ENCODE measurements at regions not wholly inside any gene's neighbourhood (a gene's known extent, or its start where the extent isn't known, plus 50 kb on each side); places are given as distances from the start of the nearest gene placed in this dataset.

DNA sequence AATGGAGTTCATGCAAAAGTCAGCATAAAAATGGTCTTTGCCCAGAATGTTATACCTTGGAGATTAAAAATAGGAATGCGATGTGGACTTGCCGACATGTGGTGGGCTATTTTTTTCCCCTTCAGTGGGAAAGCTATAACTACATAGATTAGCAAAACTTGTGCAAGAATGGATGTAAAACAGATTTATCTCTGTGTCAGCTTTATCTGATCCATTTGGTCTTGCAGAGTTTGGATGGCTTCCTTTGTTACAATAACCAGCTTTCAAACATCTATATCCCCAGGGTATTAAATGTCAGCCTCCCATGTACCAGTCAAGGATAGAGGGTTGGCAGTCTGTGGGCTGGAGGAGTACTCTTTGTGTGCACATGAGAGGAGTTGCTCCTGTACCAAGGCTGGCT is 284.9 kb downstream of the TMEM38B start:
- TF ChIP-seq CTCF (IDR thresholded peaks at IDR 0.05): no peak
- H3K9me3 ChIP-seq: no peaks in the 10 kb centered on the region
- H3K27ac ChIP-seq: no peak overlapping the region
- no peaks in the 10 kb centered on the region for H3K4me1 ChIP-seq
- H3K27me3 ChIP-seq: no peaks in the 10 kb centered on the region
- H3K4me3 ChIP-seq: no peak overlapping the region
- no peaks in the 10 kb centered on the region for H3K36me3 ChIP-seq
- no peak for DNase-seq (ENCODE audit: low spot score)

- no peak for TF ChIP-seq CTCF (IDR thresholded peaks at IDR 0.05)
- Histone ChIP-seq H3K27me3 (no peaks in the 10 kb centered on the region), H3K36me3 (no peaks in the 10 kb centered on the region)
These were observed 290.4 kb downstream of the TMEM38B start for GRCh38 chr9:105984714-105985113.

DNA sequence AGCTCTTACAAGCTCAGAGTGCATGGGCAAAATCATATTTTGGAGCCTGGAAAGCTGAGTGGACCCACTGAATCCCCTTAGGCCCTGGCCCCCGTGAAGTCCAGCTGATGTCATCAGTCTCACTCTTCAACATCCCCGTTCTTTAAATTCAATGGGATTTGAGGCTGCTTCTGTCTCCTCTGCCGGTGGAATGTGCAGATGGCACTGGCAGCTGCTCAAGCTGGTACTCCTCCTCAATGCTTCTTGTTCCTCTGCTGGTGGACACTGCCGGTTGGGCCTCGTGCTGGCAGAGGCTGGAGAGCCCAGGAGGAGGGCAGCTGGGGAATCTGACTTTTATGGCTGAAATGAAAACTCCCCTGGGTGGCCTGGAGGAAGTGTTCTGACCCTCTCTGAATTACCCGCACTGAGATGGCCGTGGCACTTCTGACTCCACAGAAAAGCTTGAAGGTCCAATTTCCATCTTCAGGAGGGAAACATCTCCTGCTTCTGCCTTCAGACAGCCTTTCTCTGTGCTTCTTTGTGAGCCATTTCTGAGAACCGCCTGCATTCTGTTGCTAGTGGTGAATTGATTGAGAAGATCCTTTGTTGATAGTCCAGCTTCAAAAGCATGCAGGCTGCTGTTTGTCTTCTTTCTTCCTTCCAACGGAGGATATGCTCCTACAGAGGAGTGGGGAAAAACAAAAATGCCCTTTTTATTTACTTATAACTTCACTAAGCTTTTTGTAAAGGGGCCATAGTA is 298.9 kb downstream of the TMEM38B start:
- Histone ChIP-seq H3K4me1 (no peaks in the 10 kb centered on the region), H3K27me3 (no peaks in the 10 kb centered on the region), H3K27ac (no peak overlapping the region), H3K4me3 (no peak overlapping the region), H3K9me3 (no peaks in the 10 kb centered on the region), H3K36me3 (no peaks in the 10 kb centered on the region)
- no peak for TF ChIP-seq CTCF (IDR thresholded peaks at IDR 0.05)
- no peak for DNase-seq (ENCODE audit: low spot score)

More at GRCh38 chr9:105984714-105985113, 290.4 kb downstream of the TMEM38B start:
- Histone ChIP-seq H3K27ac (no peak overlapping the region), H3K4me3 (no peak overlapping the region), H3K9me3 (no peaks in the 10 kb centered on the region), H3K4me1 (no peaks in the 10 kb centered on the region)
- no peak for DNase-seq (ENCODE audit: low spot score)

- no peak overlapping the region for H3K4me3 ChIP-seq
- no peak for DNase-seq (ENCODE audit: low spot score)
- no peaks in the 10 kb centered on the region for H3K9me3 ChIP-seq
- no peaks in the 10 kb centered on the region for H3K36me3 ChIP-seq
- no peaks in the 10 kb centered on the region for H3K4me1 ChIP-seq
- no peak overlapping the region for H3K27ac ChIP-seq
- no peak for TF ChIP-seq CTCF (IDR thresholded peaks at IDR 0.05)
- no peaks in the 10 kb centered on the region for H3K27me3 ChIP-seq
These were observed 299.8 kb downstream of the TMEM38B start for GRCh38 chr9:105993921-105994715.

DNA sequence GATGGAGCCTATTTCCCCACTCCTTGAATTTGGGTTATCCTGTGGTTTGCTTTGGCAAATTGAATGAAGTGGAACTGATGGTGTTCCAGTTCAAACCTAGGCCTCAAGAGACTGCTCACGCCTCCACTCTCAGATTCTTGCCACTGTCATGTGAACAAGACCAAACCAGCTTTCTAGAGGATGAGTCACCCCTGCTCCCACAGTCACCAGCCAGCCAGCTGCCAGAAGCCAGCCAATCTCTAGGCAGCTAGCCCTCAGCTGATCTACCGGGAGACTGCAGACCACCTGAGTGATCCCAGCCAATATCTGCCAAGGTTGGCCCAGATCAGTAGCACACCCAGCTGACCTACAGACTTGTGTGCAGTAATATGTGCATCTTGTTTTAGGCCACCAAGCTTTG is 300.6 kb downstream of the TMEM38B start:
- no peak overlapping the region for H3K4me3 ChIP-seq
- no peak for DNase-seq (ENCODE audit: low spot score)
- no peak for TF ChIP-seq CTCF (IDR thresholded peaks at IDR 0.05)
- H3K4me1 ChIP-seq: no peaks in the 10 kb centered on the region
- no peaks in the 10 kb centered on the region for H3K27me3 ChIP-seq
- H3K27ac ChIP-seq: no peak overlapping the region
- no peaks in the 10 kb centered on the region for H3K9me3 ChIP-seq
- no peaks in the 10 kb centered on the region for H3K36me3 ChIP-seq

Measured in right atrium auricular region (tissue), 2 donors.